ENCODE measurements at regions not wholly inside any gene's neighbourhood (a gene's known extent, or its start where the extent isn't known, plus 50 kb on each side); places are given as distances from the start of the nearest gene placed in this dataset.

DNA sequence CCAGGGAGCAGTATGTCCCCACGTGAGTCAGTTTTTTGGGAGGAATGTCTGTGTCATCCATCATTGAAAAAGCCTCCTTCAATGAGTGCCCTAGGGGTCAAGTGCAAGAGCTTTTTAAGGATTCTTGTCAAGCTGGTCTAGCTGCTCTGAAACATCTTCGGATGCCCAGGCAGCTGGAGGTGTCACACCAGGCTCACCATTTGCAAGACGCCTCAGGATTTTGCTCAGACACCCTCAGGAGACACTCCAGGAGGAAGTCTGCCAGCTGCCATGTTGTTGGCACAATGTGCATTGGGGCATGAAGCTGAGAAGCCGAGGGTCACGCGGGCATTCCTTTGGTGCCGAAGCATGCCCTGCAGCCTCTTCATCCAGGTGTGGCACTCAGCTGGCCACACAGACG lies 111.1 kb upstream of the S1PR3 start:
- no peak for TF ChIP-seq SIN3A (conservative IDR thresholded peaks at IDR 0.05 in 1 of 2, IDR thresholded peaks at IDR 0.05 in 1 of 2; ENCODE audit: low read depth in 1 of 2, low read length in 2 of 2)
- no peak for TF ChIP-seq EP300 (IDR thresholded peaks at IDR 0.05; ENCODE audit: borderline replicate concordance in 1 of 2, low read depth in 2 of 2, low read length in 2 of 2)
- TF ChIP-seq CTCF (IDR thresholded peaks at IDR 0.05; ENCODE audit: control extremely low read depth in 1 of 3, insufficient read depth in 1 of 3, low read depth in 1 of 3, low read length in 3 of 3): no peak
- no peak for TF ChIP-seq EZH2 (IDR thresholded peaks at IDR 0.05; ENCODE audit: low read depth, low read length, severe bottlenecking)
- no peak for TF ChIP-seq MAX (IDR thresholded peaks at IDR 0.05)

All from H1 (cell line).